WTC11 (cell line): ENCODE measurements at regions not wholly inside any gene's neighbourhood (a gene's known extent, or its start where the extent isn't known, plus 50 kb on each side); places are given as distances from the start of the nearest gene placed in this dataset.

Source experiments
- ATAC-seq: fragments of 200-7000 bp; cut with Tn5 transposase; 2 replicates; pipeline ENCODE4 v1.10.0; 2021; ENCODE audit warnings: mild to moderate bottlenecking, moderate library complexity
- CTCF ChIA-PET: fragments of 300-600 bp; sonication (Branson Sonifier 250); formaldehyde crosslinking; loops from one replicate; lab custom pipeline; 2021; ENCODE audit warnings: antibody characterized with exemption; lab: Charles Lee
- POLR2A ChIA-PET: fragments of 350-600 bp; sonication (Branson Sonifier 250); formaldehyde crosslinking; loops from one replicate; lab custom pipeline; 2021; ENCODE audit warnings: antibody characterized with exemption; lab: Charles Lee
- DNase-seq: peaks from one replicate; pipeline ENCODE4 v3.0.0; 2021; ENCODE audit warnings: low spot score
- H3K27ac Mint-ChIP-seq: 2 replicates; pipeline ENCODE4 v1.8.0; 2021; ENCODE audit warnings: mixed read lengths
- H3K27me3 Mint-ChIP-seq: 2 replicates; pipeline ENCODE4 v1.8.0; 2021; ENCODE audit warnings: low read depth, mild to moderate bottlenecking, moderate library complexity, mixed read lengths
- H3K36me3 Mint-ChIP-seq: 2 replicates; pipeline ENCODE4 v1.8.0; 2021; ENCODE audit warnings: mixed read lengths
- H3K4me1 Mint-ChIP-seq: 2 replicates; pipeline ENCODE4 v1.8.0; 2022; ENCODE audit warnings: mixed read lengths
- H3K4me3 Mint-ChIP-seq: 2 replicates; pipeline ENCODE4 v1.8.0; 2021; ENCODE audit warnings: mild to moderate bottlenecking, moderate library complexity, mixed read lengths
- H3K9me3 Mint-ChIP-seq: 2 replicates; pipeline ENCODE4 v1.8.0; 2021; ENCODE audit warnings: mixed read lengths
- AFF4 ChIP-seq: sonication (generic); formaldehyde crosslinking; IDR thresholded peaks from 2 replicates; pipeline ENCODE4 v1.8.1; 2023; ENCODE audit warnings: mild to moderate bottlenecking, missing genetic modification reagents, borderline replicate concordance
- ATF3 ChIP-seq: sonication (generic); formaldehyde crosslinking; conservative IDR thresholded peaks from 2 replicates; pipeline ENCODE4 v1.8.1; 2022; ENCODE audit warnings: mild to moderate bottlenecking, missing genetic modification reagents
- CREB1 ChIP-seq: sonication (generic); formaldehyde crosslinking; IDR thresholded peaks from 2 replicates; pipeline ENCODE4 v1.8.0; 2023; ENCODE audit warnings: mild to moderate bottlenecking, missing genetic modification reagents
- ESRRA ChIP-seq: sonication (generic); formaldehyde crosslinking; IDR thresholded peaks from 2 replicates; pipeline ENCODE4 v1.8.1; 2022; ENCODE audit warnings: mild to moderate bottlenecking, missing genetic modification reagents, borderline replicate concordance
- FOXJ3 ChIP-seq: sonication (generic); formaldehyde crosslinking; IDR thresholded peaks from 2 replicates; pipeline ENCODE4 v1.9.0; 2021; ENCODE audit warnings: missing genetic modification reagents, mild to moderate bottlenecking, borderline replicate concordance
- JAZF1 ChIP-seq: fragments of 250-450 bp; sonication (Bioruptor Pico); IDR thresholded peaks from 2 replicates; pipeline ENCODE4 v1.9.0; 2021; ENCODE audit warnings: moderate library complexity, mild to moderate bottlenecking, inconsistent platforms
- JUN ChIP-seq: sonication (generic); formaldehyde crosslinking; IDR thresholded peaks from 2 replicates; pipeline ENCODE4 v1.8.0; 2023; ENCODE audit warnings: mild to moderate bottlenecking, missing genetic modification reagents
- NR2C2 ChIP-seq: sonication (generic); formaldehyde crosslinking; IDR thresholded peaks from 2 replicates; pipeline ENCODE4 v1.8.0; 2022; ENCODE audit warnings: mild to moderate bottlenecking, missing genetic modification reagents
- NR3C1 ChIP-seq: sonication (generic); formaldehyde crosslinking; conservative IDR thresholded peaks from 2 replicates; pipeline ENCODE4 v1.8.1; 2023; ENCODE audit warnings: low read depth, mild to moderate bottlenecking, missing genetic modification reagents
- PRDM15 ChIP-seq: sonication (generic); formaldehyde crosslinking; IDR thresholded peaks from 2 replicates; pipeline ENCODE4 v1.8.0; 2022; ENCODE audit warnings: missing genetic modification reagents
- TEAD4 ChIP-seq: sonication (generic); formaldehyde crosslinking; IDR thresholded peaks from 2 replicates; pipeline ENCODE4 v1.8.0; 2022; ENCODE audit warnings: mild to moderate bottlenecking, missing genetic modification reagents
- TP53 ChIP-seq: sonication (generic); formaldehyde crosslinking; IDR thresholded peaks from 2 replicates; pipeline ENCODE4 v1.8.1; 2023; ENCODE audit warnings: mild to moderate bottlenecking, missing genetic modification reagents
- ZNF219 ChIP-seq: sonication (generic); formaldehyde crosslinking; IDR thresholded peaks from 2 replicates; pipeline ENCODE4 v1.8.0; 2023; ENCODE audit warnings: missing genetic modification reagents, mild to moderate bottlenecking, borderline replicate concordance
- TF ChIP-seq, protein P1 (sequence below): sonication (generic); formaldehyde crosslinking; IDR thresholded peaks from 2 replicates; pipeline ENCODE4 v1.8.1; 2023; ENCODE audit warnings: mild to moderate bottlenecking, moderate library complexity, missing genetic modification reagents
- TF ChIP-seq, protein P2 (sequence below): sonication (generic); formaldehyde crosslinking; IDR thresholded peaks from 2 replicates; pipeline ENCODE4 v1.8.0; 2023; ENCODE audit warnings: mild to moderate bottlenecking, missing genetic modification reagents

- TF ChIP-seq NR3C1 (CRISPR knock-in tag) (no peak), AFF4 (CRISPR knock-in tag) (no peak), CREB1 (CRISPR knock-in tag) (no peak), ESRRA (CRISPR knock-in tag) (no peak)
- TF ChIP-seq, all 79 proteins: peak for 0
These were observed 299.4 kb downstream of the CTTN start (continued) for GRCh38 chr11:70697701-70698100.

DNA sequence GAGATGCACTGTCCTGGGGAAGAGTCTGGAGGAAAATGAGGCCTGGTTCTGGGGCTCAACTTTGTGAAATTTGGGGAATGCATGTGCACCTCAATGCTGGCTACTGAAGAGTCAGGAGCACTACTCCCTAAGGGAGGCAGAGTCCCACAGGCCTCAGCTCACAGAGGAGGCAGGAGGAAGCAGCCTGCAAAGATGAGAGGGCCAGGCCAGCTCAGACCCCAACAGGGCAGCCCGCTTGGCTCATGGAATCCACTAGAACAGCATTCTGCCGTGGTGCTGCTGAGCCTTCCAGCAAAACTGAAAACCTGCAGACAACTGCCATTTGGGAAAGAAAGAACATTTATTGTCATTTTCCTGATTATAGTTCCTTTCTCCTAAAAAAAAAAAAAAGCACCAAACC lies 300.5 kb downstream of the CTTN start:
- TF ChIP-seq JUN (CRISPR knock-in tag) (no peak), TP53 (CRISPR knock-in tag) (no peak), PRDM15 (no peak), JAZF1 (CRISPR knock-in tag) (no peak), ATF3 (CRISPR knock-in tag) (no peak), ZNF219 (CRISPR knock-in tag) (no peak), FOXJ3 (no peak), TEAD4 (CRISPR knock-in tag) (no peak), NR2C2 (CRISPR knock-in tag) (no peak)
- TF ChIP-seq, protein P1, sequence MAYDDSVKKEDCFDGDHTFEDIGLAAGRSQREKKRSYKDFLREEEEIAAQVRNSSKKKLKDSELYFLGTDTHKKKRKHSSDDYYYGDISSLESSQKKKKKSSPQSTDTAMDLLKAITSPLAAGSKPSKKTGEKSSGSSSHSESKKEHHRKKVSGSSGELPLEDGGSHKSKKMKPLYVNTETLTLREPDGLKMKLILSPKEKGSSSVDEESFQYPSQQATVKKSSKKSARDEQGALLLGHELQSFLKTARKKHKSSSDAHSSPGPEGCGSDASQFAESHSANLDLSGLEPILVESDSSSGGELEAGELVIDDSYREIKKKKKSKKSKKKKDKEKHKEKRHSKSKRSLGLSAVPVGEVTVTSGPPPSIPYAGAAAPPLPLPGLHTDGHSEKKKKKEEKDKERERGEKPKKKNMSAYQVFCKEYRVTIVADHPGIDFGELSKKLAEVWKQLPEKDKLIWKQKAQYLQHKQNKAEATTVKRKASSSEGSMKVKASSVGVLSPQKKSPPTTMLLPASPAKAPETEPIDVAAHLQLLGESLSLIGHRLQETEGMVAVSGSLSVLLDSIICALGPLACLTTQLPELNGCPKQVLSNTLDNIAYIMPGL (CRISPR knock-in tag), result no peak
- TF ChIP-seq, protein P2, sequence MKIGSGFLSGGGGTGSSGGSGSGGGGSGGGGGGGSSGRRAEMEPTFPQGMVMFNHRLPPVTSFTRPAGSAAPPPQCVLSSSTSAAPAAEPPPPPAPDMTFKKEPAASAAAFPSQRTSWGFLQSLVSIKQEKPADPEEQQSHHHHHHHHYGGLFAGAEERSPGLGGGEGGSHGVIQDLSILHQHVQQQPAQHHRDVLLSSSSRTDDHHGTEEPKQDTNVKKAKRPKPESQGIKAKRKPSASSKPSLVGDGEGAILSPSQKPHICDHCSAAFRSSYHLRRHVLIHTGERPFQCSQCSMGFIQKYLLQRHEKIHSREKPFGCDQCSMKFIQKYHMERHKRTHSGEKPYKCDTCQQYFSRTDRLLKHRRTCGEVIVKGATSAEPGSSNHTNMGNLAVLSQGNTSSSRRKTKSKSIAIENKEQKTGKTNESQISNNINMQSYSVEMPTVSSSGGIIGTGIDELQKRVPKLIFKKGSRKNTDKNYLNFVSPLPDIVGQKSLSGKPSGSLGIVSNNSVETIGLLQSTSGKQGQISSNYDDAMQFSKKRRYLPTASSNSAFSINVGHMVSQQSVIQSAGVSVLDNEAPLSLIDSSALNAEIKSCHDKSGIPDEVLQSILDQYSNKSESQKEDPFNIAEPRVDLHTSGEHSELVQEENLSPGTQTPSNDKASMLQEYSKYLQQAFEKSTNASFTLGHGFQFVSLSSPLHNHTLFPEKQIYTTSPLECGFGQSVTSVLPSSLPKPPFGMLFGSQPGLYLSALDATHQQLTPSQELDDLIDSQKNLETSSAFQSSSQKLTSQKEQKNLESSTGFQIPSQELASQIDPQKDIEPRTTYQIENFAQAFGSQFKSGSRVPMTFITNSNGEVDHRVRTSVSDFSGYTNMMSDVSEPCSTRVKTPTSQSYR (CRISPR knock-in tag), result no peak
- Mint-ChIP-seq H3K36me3 (peaks cover under 1% of the 10 kb centered on the region; the same call in 1 of the 2 replicates), H3K27ac (no peak overlapping the region), H3K9me3 (no peaks in the 10 kb centered on the region), H3K4me3 (no peak overlapping the region), H3K27me3 (no peaks in the 10 kb centered on the region), H3K4me1 (peaks cover 37% of the 10 kb centered on the region)
- DNase-seq (no peak), ATAC-seq (no peak)
- POLR2A ChIA-PET, result interaction anchor here (1.2 to 1.5 kb wide), 2 partner anchors 13 to 44 kb away, joined by 3 read pairs; no protein-coding TSS in a partner anchor
- CTCF ChIA-PET, result interaction anchor here (0.8 to 1.2 kb wide), 2 partner anchors 15 to 123 kb away, joined by 3 to 4 read pairs; no protein-coding TSS in a partner anchor
